Caco-2 (cell line): ENCODE measurements at regions not wholly inside any gene's neighbourhood (a gene's known extent, or its start where the extent isn't known, plus 50 kb on each side); places are given as distances from the start of the nearest gene placed in this dataset.
"Not testable (repeated sequence)": the region's sequence is repeated elsewhere in the genome, so short reads cannot be mapped to it uniquely, and the experiment has no call there.

Source experiments
- BruUV-seq: library from RNA; stranded (reverse); fragments of 400-500 nt; replicated peaks from 2 replicates; lab custom pipeline; 2021; lab: Mats Ljungman, UMichigan
- CTCF ChIA-PET: fragments of 300-600 bp; sonication (Branson Sonifier 250); formaldehyde crosslinking; loops from one replicate; lab custom pipeline; 2022; ENCODE audit warnings: antibody characterized with exemption; lab: Charles Lee
- POLR2A ChIA-PET: fragments of 300-600 bp; sonication (Branson Sonifier 250); formaldehyde crosslinking; loops from one replicate; lab custom pipeline; 2022; ENCODE audit warnings: antibody characterized with exemption; lab: Charles Lee
- DNase-seq, 2 experiments: peaks; one replicate each; pipeline versions ENCODE4 v3.0.0 to v3.0.0-alpha.2; 2020 to 2022
- H3K27me3 ChIP-seq: replicated peaks from 2 replicates; pipeline ENCODE4 v1.6.0; 2011; ENCODE audit warnings: low read length; ENCODE audit not compliant: control insufficient read depth, insufficient read depth
- H3K36me3 ChIP-seq: 2 replicates; pipeline ENCODE4 v1.5.1; 2011; ENCODE audit warnings: low read length; ENCODE audit not compliant: control insufficient read depth, insufficient read depth
- H3K4me1 ChIP-seq: fragments of 250-450 bp; sonication (Bioruptor Pico); 2 replicates; pipeline ENCODE4 v1.5.1; 2020; ENCODE audit warnings: mild to moderate bottlenecking
- H3K4me3 ChIP-seq: 2 replicates; pipeline ENCODE4 v1.5.1; 2011; ENCODE audit warnings: low read depth, mild to moderate bottlenecking, control low read depth, low read length
- H3K9me3 ChIP-seq: fragments of 250-450 bp; sonication (Bioruptor Pico); 2 replicates; pipeline ENCODE4 v1.5.1; 2020; ENCODE audit warnings: mild to moderate bottlenecking, moderate library complexity
- H3K27ac Mint-ChIP-seq: one replicate; pipeline ENCODE4 v1.8.0; 2022; ENCODE audit warnings: mixed read lengths; ENCODE audit not compliant: unreplicated experiment
- H3K27me3 Mint-ChIP-seq: one replicate; pipeline ENCODE4 v1.8.0; 2022; ENCODE audit warnings: mixed read lengths; ENCODE audit not compliant: insufficient read depth, unreplicated experiment
- H3K36me3 Mint-ChIP-seq: one replicate; pipeline ENCODE4 v1.8.0; 2022; ENCODE audit warnings: mild to moderate bottlenecking, mixed read lengths; ENCODE audit not compliant: insufficient read depth, unreplicated experiment
- H3K4me1 Mint-ChIP-seq: one replicate; pipeline ENCODE4 v1.8.0; 2022; ENCODE audit warnings: low read depth, mixed read lengths; ENCODE audit not compliant: unreplicated experiment
- H3K4me3 Mint-ChIP-seq: one replicate; pipeline ENCODE4 v1.8.0; 2022; ENCODE audit warnings: mild to moderate bottlenecking, moderate library complexity, mixed read lengths; ENCODE audit not compliant: unreplicated experiment
- H3K9me3 Mint-ChIP-seq: one replicate; pipeline ENCODE4 v1.8.0; 2022; ENCODE audit warnings: mixed read lengths; ENCODE audit not compliant: unreplicated experiment
- CTCF ChIP-seq, 2 experiments: fragments of 200-600 bp in 1 of 2; IDR thresholded peaks; 1 replicate in 1 of 2; 2 replicates in 1 of 2; pipeline versions ENCODE4 v1.5.1 to v1.8.0; 2011 to 2022; ENCODE audit warnings: antibody characterized with exemption in 1 of 2, control low read depth in 1 of 2, inconsistent platforms in 1 of 2, low read depth in 1 of 2, low read length in 1 of 2, mild to moderate bottlenecking in 1 of 2, moderate library complexity in 1 of 2; ENCODE audit not compliant: insufficient read depth in 1 of 2, severe bottlenecking in 1 of 2, unreplicated experiment in 1 of 2
- intact Hi-C: fragments of 100-400 bp; cut with micrococcal nuclease; formaldehyde crosslinking; loops from one replicate; pipeline ENCODE4 v1.10.0; 2022; ENCODE audit not compliant: unreplicated experiment

GRCh38 chr5:41995193-41995592 lies 70.1 kb downstream of the FBXO4 start:
- no peaks in the 10 kb centered on the region for H3K4me1 Mint-ChIP-seq
- BruUV-seq, result no TSS peak
- no peak for TF ChIP-seq CTCF (IDR thresholded peaks at IDR 0.05; ENCODE audit: insufficient read depth in 1 of 2, low read depth in 1 of 2, low read length in 1 of 2, severe bottlenecking in 1 of 2, unreplicated experiment in 1 of 2)
- H3K27me3 Mint-ChIP-seq, result peaks cover 9% of the 10 kb centered on the region
- ChIA-PET POLR2A (no interaction called here), CTCF (no interaction called here)
- no peaks in the 10 kb centered on the region for H3K4me1 ChIP-seq
- H3K36me3 ChIP-seq, result no peaks in the 10 kb centered on the region
- H3K9me3 Mint-ChIP-seq, result no peaks in the 10 kb centered on the region
- H3K27me3 ChIP-seq, result no peaks in the 10 kb centered on the region
- H3K4me3 ChIP-seq, result no peak overlapping the region
- intact Hi-C loops, result no loop called here
- no peak for DNase-seq
- no peaks in the 10 kb centered on the region for H3K36me3 Mint-ChIP-seq
- H3K9me3 ChIP-seq, result no peaks in the 10 kb centered on the region
- H3K27ac Mint-ChIP-seq, result no peak overlapping the region
- H3K4me3 Mint-ChIP-seq, result no peak overlapping the region

- no peaks in the 10 kb centered on the region for H3K27me3 ChIP-seq
- peaks cover 2% of the 10 kb centered on the region for H3K27me3 Mint-ChIP-seq
- H3K4me3 ChIP-seq, result no peak overlapping the region
- H3K9me3 Mint-ChIP-seq, result no peaks in the 10 kb centered on the region
- no peak for TF ChIP-seq CTCF (IDR thresholded peaks at IDR 0.05; ENCODE audit: insufficient read depth in 1 of 2, low read depth in 1 of 2, low read length in 1 of 2, severe bottlenecking in 1 of 2, unreplicated experiment in 1 of 2)
- intact Hi-C loops, result loop anchor here (10.0 kb wide), 1 partner anchor 883 kb away; no protein-coding TSS in a partner anchor
- no peaks in the 10 kb centered on the region for H3K36me3 Mint-ChIP-seq
- no peaks in the 10 kb centered on the region for H3K36me3 ChIP-seq
- ChIA-PET POLR2A (no interaction called here), CTCF (no interaction called here)
- H3K4me3 Mint-ChIP-seq, result no peak overlapping the region
- no peaks in the 10 kb centered on the region for H3K4me1 Mint-ChIP-seq
- no peak overlapping the region for H3K27ac Mint-ChIP-seq
- no TSS peak for BruUV-seq
- DNase-seq, result no peak
- no peaks in the 10 kb centered on the region for H3K4me1 ChIP-seq
- H3K9me3 ChIP-seq, result no peaks in the 10 kb centered on the region
Measured at GRCh38 chr5:42001673-42002072, 76.6 kb downstream of the FBXO4 start.

GRCh38 chr5:42003852-42004251 lies 78.8 kb downstream of the FBXO4 start:
- H3K27ac Mint-ChIP-seq, POLR2A ChIA-PET: not testable (repeated sequence)
- intact Hi-C loops, result loop anchor here (10.0 kb wide), 1 partner anchor 881 kb away; no protein-coding TSS in a partner anchor

More at GRCh38 chr5:42003852-42004251, 78.8 kb downstream of the FBXO4 start:
- DNase-seq, H3K9me3 ChIP-seq, H3K36me3 ChIP-seq, H3K4me1 ChIP-seq, H3K27me3 Mint-ChIP-seq, H3K27me3 ChIP-seq, H3K36me3 Mint-ChIP-seq, H3K4me3 Mint-ChIP-seq, BruUV-seq, H3K9me3 Mint-ChIP-seq, H3K4me3 ChIP-seq, H3K4me1 Mint-ChIP-seq, CTCF ChIA-PET: not testable (repeated sequence)
